HG03045 (cell line): ENCODE measurements at regions not wholly inside any gene's neighbourhood (a gene's known extent, or its start where the extent isn't known, plus 50 kb on each side); places are given as distances from the start of the nearest gene placed in this dataset.
"Not testable (repeated sequence)": the region's sequence is repeated elsewhere in the genome, so short reads cannot be mapped to it uniquely, and the experiment has no call there.

ENCODE experiments used
- ATAC-seq: cut with Tn5 transposase; IDR thresholded peaks from one replicate; pipeline ENCODE4 v1.9.1; 2021; ENCODE audit warnings: mild to moderate bottlenecking, moderate library complexity; ENCODE audit not compliant: unreplicated experiment

- ATAC-seq = no peak
Measured at GRCh38 chr3:26763723-26764122, 141.2 kb downstream of the LRRC3B start.

- no peak for ATAC-seq
Measured at GRCh38 chr3:26766031-26766430, 143.5 kb downstream of the LRRC3B start.

DNA sequence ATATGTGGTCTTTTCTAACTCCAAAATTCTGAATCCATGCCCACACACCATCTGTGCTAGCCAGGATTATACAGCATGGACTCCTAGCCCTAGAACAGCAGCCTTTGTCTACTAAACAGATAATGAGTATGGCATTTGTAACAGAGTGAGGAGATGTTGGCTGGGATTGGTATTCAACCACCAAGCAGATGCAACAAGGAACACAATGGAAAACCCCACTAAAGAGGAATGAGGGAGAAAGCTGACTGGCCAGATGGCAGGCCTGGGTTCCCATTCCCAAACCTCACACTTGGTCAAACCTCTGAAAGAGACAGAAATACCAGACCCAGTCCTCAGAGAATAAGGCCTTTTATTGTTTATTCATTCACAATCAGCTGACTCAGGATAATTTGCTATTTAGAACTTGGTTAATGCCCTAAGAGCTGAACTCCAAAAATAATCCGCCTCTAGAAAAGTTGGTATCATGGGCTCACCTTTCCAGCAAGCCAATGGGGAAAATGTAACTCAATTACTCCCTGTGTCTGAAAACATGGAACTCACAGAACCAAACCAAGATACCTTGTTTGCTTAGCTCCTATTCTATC, 145.6 kb downstream of the LRRC3B start:
- ATAC-seq = no peak

- no peak for ATAC-seq
Measured at GRCh38 chr3:26799679-26800317, 177.2 kb downstream of the LRRC3B start.

DNA sequence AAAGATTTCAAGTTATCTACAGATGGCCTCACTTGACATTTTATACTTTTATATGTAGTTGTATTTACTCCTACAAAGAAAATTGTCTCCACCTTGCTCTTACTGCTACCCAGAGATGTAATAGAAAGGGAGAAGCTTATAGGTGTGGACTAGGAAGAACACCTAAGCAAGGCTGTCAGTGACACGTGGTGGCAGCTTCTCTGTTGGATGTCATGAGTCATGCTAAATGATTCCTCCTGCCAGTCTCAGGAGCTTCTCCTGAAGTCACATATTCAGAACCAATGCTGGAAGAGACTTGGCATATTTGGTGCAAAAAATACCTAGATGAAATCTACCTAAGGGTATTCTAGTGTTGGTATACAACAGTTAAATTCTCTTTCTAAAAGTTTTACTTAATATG, 184.7 kb downstream of the LRRC3B start:
- no peak for ATAC-seq

DNA sequence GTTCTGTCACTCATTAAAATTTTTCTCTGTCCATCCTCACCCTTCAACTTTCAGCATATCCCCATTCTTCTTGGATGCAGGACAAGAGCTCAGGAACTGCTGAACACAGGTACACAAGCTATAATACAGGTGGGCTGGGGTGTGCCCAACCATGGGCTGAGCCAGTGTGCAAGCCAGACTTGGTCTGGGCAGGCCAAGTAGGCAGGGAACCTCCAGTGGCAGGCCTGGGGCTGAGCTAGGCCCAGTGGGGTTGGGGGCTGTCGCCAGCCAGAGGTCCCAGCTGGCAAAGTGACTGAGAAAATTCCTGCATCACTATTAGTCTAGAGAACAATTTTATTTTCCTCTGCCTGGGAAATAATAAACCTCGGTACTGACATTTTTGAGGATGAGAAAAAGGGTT, 202.9 kb downstream of the LRRC3B start:
- ATAC-seq = no peak

DNA sequence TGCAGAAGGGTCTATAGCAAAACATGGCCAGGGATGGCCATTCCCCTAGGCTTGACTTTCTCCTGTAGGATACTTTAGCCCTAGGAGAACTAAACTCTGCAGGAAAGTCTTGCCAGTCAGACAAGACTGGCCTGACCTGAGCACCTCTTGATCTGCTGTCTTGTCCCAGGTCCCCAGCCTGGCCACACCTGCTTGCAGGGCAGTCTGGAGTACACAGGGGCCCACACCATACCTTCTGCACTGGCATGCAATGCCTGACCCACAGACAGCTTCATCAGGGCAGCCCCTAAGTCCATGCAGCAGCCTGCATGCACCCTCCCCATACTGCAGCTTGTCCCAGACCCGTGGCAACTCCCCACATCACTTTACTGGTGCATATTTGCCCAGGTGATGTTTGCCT, 204.6 kb downstream of the LRRC3B start:
- no peak for ATAC-seq

GRCh38 chr3:26838026-26838425, 215.5 kb downstream of the LRRC3B start:
- no peak for ATAC-seq

- no peak for ATAC-seq
Measured at GRCh38 chr3:26839001-26839400, 216.4 kb downstream of the LRRC3B start.

DNA sequence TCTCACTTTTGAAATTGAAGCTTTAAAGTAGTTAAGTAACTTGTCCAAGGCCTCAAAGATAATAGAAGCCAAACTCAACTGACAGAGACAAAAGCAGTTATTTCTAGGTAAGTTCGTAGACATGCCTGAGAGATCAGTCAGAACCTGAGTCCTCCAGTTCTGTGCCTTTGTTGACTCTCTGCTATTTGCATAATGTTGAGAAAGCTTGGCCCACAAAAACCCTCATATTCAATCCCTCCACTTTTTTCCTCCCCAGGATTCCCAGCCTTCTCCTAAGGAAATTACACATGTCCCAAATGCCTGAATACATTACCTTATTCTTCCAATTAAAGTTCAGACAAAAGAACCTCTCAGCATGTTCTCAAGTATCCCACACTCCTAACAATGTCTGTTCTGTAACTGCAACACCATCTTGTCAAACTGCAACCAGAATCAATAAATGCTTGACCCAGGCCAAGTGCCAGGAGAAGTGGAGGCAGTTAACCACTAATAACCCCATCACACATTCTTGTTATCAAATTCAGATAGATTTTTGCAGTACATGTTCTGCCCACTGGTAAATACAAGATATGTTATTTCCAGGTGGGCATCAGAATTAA, 217.8 kb downstream of the LRRC3B start:
- no peak for ATAC-seq

DNA sequence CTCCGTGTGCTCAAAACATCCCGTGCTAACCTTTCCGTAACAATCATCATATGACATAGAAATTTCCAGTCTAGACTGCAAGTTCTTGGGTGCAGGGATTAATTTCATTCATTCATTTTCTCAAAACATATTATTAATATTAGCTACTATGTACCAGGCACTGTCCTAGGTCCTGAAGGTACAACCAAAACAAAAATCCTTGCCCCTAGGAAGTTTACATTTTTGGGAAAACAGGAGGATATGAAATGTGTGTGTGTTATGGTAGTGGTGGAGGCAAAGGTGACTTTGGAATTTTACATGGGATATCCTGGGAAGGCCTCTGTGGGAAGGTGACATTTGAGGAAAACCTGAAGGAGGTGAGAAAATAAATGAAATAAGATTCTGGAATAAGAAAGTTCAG, 222.6 kb downstream of the LRRC3B start:
- no peak for ATAC-seq

GRCh38 chr3:26847680-26848079, 225.1 kb downstream of the LRRC3B start:
- no peak for ATAC-seq

DNA sequence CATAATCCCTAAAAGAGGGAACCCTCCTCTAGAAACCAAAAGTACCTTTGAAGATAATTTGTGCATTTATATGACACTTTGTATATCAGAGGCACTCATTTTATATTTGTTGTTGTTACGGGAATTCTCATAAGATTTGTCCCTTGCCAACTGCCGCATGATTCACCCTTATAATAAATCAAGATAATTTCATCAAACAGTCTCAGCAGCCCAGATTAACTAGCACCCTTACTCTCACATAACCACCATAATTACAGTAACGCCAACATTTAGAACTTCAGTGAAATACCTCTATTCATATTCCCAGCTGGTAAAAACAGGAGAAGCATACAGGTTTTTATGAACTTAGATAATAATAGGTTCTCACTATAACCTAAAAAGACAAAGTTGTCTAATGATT, 271.9 kb downstream of the LRRC3B start:
- ATAC-seq = no peak

DNA sequence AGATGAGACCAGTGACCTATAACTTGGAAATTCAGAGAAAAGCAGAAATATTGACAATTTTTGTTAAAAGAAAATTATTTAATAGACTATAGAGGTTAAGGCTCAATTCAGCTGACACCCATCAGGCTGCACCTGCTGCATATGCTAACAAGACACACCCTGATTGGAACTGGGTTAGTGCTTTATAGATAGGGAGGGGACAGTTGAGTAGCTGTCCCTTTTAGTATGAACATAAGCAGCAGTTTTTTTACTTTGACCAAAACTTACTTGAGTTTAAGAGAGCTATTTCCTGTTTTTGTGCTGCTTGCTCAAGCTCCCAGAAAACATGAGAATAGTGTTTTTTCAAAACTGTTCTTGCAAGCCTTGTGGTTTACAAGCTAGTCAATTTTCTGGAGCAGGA, 292.6 kb downstream of the LRRC3B start:
- no peak for ATAC-seq

GRCh38 chr3:26920646-26921478, 298.3 kb downstream of the LRRC3B start:
- ATAC-seq = no peak

DNA sequence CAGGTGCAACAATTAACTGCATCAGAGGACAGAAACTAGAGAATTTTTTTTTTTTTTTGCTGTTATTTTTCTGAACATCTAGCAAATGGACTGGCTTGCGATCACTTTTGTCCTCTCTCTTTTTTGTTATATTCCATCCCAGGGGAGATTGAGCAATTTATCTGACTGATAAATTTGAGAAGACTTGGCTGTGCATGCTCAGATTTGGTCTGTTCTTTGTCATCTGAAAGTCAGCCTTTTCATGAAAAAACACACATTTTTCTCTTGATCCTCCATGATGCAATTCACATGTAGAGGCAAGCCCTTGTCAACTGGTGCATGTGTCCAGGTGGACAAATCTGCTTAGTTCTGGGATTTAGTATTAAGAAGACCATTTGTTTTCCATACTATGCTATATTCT, 309.3 kb downstream of the LRRC3B start:
- no peak for ATAC-seq

DNA sequence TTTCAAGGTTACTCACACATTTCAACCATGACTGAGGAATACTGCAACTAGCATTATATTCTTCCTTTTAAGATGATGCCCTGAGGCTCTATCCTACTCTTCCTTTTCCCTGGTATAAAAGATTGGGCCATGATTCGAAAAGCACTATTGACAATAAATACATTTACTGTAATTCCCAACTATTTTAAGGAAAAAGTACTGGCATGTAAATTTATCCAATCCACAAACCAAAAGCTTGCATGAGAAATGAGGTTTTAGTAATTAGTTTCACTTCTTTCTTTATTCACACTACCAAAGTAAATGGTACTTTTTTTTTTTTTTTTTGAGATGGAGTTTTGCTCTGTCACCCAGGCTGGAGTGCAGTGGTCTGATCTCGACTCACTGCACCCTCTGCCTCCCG, 310.2 kb downstream of the LRRC3B start:
- ATAC-seq = no peak

DNA sequence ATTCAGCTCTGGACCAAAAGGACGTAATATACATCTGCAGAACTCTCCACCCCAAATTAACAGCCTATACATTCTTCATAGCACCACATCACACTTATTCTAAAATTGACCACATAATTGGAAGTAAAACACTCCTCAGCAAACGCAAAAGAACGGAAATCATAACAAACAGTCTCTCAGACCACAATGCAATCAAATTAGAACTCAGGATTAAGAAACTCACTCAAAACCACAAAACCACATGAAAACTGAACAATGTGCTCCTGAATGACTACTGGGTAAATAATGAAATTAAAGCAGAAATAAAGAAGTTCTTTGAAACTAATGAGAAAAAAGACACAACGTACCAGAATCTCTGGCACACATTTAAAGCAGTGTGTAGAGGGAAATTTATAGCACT, 322.9 kb downstream of the LRRC3B start:
- ATAC-seq = not testable (repeated sequence)

DNA sequence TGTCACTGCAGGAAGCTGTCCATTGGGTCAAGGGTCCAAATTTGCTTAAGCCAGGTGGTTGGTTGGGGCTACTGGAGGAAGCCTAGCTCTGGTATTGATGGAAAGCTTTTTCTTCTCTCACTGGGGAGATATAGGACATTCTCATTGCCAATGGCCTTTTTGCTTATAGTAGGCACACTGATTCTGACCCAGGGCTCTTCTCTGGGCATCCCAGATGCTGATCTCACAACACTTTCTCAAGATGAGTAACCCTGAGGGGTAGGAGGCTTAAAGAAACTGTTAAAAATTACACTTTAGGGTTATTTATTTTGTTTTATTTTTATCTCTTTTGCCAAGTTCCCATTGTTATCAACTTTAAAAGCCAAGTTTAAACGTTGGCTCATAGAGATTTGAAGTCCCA, 337.8 kb downstream of the LRRC3B start:
- ATAC-seq = no peak

GRCh38 chr3:26962492-26963360, 340.2 kb downstream of the LRRC3B start:
- ATAC-seq = peak; percentile 95

GRCh38 chr3:26963361-26963743, 340.8 kb downstream of the LRRC3B start:
- ATAC-seq = no peak
